ENCODE measurements at regions not wholly inside any gene's neighbourhood (a gene's known extent, or its start where the extent isn't known, plus 50 kb on each side); places are given as distances from the start of the nearest gene placed in this dataset.

DNA sequence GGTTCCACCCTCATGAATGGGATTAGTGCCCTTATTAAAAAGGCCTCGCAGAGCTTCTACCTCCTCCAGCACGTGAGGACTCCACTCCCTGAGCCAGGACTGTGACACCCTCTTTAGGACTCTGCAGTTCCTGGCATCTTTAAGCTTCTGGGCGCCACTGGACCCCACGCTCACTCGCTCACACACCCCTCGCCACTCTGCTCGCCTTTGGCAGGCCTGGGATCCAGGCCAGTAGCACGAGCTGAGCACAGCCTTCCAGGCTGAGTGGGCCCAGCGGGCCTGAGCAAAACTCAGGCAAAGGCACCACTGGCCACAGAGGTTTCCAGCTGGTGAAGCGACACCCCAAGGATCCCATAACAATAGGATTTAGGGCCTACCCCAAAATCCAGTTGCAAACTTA, 107.9 kb upstream of the GPC1 start:
- H3K27me3 ChIP-seq (replicated peaks; ENCODE audit: control insufficient read depth, insufficient read depth, low read length), result no peaks in the 10 kb centered on the region; the same call in 1 of the 2 replicates
- TF ChIP-seq, protein P1, sequence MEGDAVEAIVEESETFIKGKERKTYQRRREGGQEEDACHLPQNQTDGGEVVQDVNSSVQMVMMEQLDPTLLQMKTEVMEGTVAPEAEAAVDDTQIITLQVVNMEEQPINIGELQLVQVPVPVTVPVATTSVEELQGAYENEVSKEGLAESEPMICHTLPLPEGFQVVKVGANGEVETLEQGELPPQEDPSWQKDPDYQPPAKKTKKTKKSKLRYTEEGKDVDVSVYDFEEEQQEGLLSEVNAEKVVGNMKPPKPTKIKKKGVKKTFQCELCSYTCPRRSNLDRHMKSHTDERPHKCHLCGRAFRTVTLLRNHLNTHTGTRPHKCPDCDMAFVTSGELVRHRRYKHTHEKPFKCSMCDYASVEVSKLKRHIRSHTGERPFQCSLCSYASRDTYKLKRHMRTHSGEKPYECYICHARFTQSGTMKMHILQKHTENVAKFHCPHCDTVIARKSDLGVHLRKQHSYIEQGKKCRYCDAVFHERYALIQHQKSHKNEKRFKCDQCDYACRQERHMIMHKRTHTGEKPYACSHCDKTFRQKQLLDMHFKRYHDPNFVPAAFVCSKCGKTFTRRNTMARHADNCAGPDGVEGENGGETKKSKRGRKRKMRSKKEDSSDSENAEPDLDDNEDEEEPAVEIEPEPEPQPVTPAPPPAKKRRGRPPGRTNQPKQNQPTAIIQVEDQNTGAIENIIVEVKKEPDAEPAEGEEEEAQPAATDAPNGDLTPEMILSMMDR (IDR thresholded peaks at IDR 0.05; ENCODE audit: insufficient read depth, low read length, poor library complexity, severe bottlenecking), result no peak
- no peak overlapping the region for H3K4me3 ChIP-seq (replicated peaks; ENCODE audit: low read depth, low read length)
- no peaks in the 10 kb centered on the region for H3K36me3 ChIP-seq (ENCODE audit: control insufficient read depth, insufficient read depth, low read length)
- no peak for DNase-seq (ENCODE audit: extremely low read depth, insufficient read length)

DNA sequence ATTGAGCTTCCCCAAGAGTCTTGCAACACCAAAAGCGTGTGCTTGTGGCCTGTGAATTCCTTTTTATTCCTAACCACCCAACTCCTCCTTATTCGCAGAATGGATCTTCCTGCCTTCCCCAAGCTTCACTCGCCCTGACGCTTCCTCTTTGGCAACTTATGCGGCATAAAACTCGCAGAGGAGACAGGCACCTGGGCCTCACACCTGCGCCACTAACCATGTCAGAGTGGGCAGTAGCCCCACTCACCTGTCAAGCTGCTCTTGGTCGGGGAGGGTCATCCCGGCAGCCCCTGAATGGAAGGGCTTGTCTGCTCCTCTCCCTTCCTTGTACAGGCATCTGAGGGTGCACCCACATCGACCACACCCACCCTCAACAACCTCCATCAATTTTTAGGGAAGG, 106.9 kb upstream of the GPC1 start:
- Histone ChIP-seq H3K27me3 (replicated peaks; ENCODE audit: control insufficient read depth, insufficient read depth, low read length) (no peaks in the 10 kb centered on the region; the same call in 1 of the 2 replicates), H3K4me3 (replicated peaks; ENCODE audit: low read depth, low read length) (no peak overlapping the region), H3K36me3 (ENCODE audit: control insufficient read depth, insufficient read depth, low read length) (no peaks in the 10 kb centered on the region)
- TF ChIP-seq, protein P1 (IDR thresholded peaks at IDR 0.05; ENCODE audit: insufficient read depth, low read length, poor library complexity, severe bottlenecking), result no peak
- no peak for DNase-seq (ENCODE audit: extremely low read depth, insufficient read length)

DNA sequence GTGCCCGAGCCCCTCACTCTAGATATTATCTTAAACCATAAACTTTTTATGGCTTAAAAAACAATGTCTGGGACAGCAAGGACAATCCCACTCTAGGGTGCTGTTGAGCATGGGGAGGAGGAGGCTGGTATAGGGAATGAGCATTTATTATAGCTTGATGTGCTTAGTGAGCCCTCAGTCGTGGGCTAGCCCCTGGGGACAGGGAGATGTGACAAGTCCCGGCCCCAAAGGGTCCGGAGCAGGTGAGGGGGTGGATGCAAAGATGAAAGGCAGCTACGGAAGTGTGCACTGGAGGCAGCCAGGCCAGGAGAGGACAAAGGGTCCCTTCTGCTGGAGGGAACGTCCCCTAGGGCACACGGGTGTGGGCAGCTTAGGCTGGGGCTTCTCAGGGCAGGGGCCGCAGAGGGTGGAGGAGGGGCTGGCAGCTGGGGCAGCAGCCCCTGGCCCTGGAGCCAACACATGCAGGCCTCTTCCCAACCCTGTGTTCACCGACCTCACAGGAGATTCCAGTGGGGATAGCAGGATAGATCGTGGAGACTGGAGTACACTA, 106.3 kb upstream of the GPC1 start:
- no peak overlapping the region for H3K4me3 ChIP-seq (replicated peaks; ENCODE audit: low read depth, low read length)
- TF ChIP-seq, protein P1 (IDR thresholded peaks at IDR 0.05; ENCODE audit: insufficient read depth, low read length, poor library complexity, severe bottlenecking), result no peak
- no peaks in the 10 kb centered on the region for H3K36me3 ChIP-seq (ENCODE audit: control insufficient read depth, insufficient read depth, low read length)
- DNase-seq (ENCODE audit: extremely low read depth, insufficient read length), result no peak
- H3K27me3 ChIP-seq (replicated peaks; ENCODE audit: control insufficient read depth, insufficient read depth, low read length), result no peaks in the 10 kb centered on the region; the same call in 1 of the 2 replicates

DNA sequence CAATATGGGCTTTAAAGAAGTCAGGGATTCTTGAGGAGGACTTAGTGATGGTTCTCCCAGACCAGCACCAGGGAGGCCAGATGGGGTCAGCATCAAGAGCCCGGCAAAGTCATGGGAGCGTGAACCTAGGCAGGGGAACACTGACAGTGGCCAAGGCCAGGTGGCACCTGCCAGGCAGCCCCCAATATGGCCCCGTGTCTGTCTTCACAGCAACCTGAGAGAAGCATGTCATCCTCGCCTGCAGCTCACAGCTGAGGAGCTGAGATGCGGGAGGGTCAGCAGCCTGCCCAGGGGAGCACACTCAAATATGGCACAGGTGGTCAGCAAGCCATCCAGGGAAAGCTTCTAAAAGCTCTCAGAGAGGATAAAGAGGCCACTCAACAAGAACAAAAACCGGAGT, 105.7 kb upstream of the GPC1 start:
- DNase-seq (ENCODE audit: extremely low read depth, insufficient read length), result no peak
- TF ChIP-seq, protein P1 (IDR thresholded peaks at IDR 0.05; ENCODE audit: insufficient read depth, low read length, poor library complexity, severe bottlenecking), result no peak

DNA sequence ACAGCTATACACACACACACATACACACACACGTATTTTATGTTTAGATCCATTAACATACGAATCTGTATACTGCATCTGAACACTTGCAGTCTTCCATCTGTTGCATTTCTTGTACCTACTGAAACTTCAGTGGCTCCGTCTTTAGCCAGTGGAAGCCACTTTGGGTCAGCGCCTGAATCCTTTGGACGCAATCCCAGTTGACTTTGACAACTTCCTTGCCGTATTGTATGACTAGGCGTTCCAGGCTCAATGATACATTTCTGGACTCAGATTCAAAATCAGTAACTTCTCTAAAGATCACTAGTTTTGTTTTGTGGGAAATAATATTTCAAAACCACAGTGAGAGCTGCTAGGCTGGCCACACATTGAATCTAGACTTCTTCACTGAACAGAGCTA, 101.5 kb upstream of the GPC1 start:
- Histone ChIP-seq H3K36me3 (ENCODE audit: control insufficient read depth, insufficient read depth, low read length) (no peaks in the 10 kb centered on the region), H3K27me3 (replicated peaks; ENCODE audit: control insufficient read depth, insufficient read depth, low read length) (no peaks in the 10 kb centered on the region; the same call in 1 of the 2 replicates), H3K4me3 (replicated peaks; ENCODE audit: low read depth, low read length) (no peak overlapping the region)
- no peak for DNase-seq (ENCODE audit: extremely low read depth, insufficient read length)
- TF ChIP-seq, protein P1 (IDR thresholded peaks at IDR 0.05; ENCODE audit: insufficient read depth, low read length, poor library complexity, severe bottlenecking), result no peak

More for the DNA sequence above, 105.7 kb upstream of the GPC1 start:
- Histone ChIP-seq H3K4me3 (replicated peaks; ENCODE audit: low read depth, low read length) (no peak overlapping the region), H3K36me3 (ENCODE audit: control insufficient read depth, insufficient read depth, low read length) (no peaks in the 10 kb centered on the region), H3K27me3 (replicated peaks; ENCODE audit: control insufficient read depth, insufficient read depth, low read length) (no peaks in the 10 kb centered on the region; the same call in 1 of the 2 replicates)

DNA sequence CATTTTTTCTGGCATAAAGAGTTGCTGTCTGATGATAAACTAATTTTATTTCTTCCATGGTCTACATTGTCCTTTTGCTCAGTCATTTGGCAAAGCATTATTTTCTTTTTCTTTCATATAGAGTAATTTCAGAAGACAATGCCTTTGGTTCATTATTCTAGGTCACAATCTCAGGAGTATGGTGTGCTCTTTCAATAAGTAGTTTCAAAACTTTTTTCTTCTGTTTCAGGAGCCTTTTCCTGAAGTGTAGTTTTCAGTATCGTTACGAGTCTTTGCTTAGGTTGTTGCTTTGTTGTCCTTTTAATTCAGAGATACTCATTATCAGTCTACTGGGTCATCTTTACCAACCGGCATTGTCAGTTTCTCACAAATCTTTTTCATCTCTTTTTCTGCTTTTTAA, 100.4 kb upstream of the GPC1 start:
- DNase-seq (ENCODE audit: extremely low read depth, insufficient read length), result no peak

More for the DNA sequence above, 100.4 kb upstream of the GPC1 start:
- Histone ChIP-seq H3K27me3 (replicated peaks; ENCODE audit: control insufficient read depth, insufficient read depth, low read length) (no peaks in the 10 kb centered on the region; the same call in 1 of the 2 replicates), H3K4me3 (replicated peaks; ENCODE audit: low read depth, low read length) (no peak overlapping the region), H3K36me3 (ENCODE audit: control insufficient read depth, insufficient read depth, low read length) (no peaks in the 10 kb centered on the region)
- TF ChIP-seq, protein P1 (IDR thresholded peaks at IDR 0.05; ENCODE audit: insufficient read depth, low read length, poor library complexity, severe bottlenecking), result no peak

Data from GM06990 (cell line).